ENCODE measurements at regions not wholly inside any gene's neighbourhood (a gene's known extent, or its start where the extent isn't known, plus 50 kb on each side); places are given as distances from the start of the nearest gene placed in this dataset.
A peak's percentile ranks its signal among the peaks of the same experiment; 100 is the strongest.
"Not testable (repeated sequence)": the region's sequence is repeated elsewhere in the genome, so short reads cannot be mapped to it uniquely, and the experiment has no call there.

- H3K4me3 ChIP-seq (ENCODE audit: low read length): no peak overlapping the region
- TF ChIP-seq ZNF274 (IDR thresholded peaks at IDR 0.05; ENCODE audit: low read depth, low read length): no peak
Observed at GRCh38 chr5:77867914-77868313, 91.8 kb upstream of the TBCA start.

GRCh38 chr5:77867194-77867691, 91.1 kb upstream of the TBCA start:
- no peak for TF ChIP-seq ZNF274 (IDR thresholded peaks at IDR 0.05; ENCODE audit: low read depth, low read length)
- H3K4me3 ChIP-seq (ENCODE audit: low read length): no peak overlapping the region

- H3K4me3 ChIP-seq (ENCODE audit: low read length): no peak overlapping the region
- TF ChIP-seq ZNF274 (IDR thresholded peaks at IDR 0.05; ENCODE audit: low read depth, low read length): no peak
Observed at GRCh38 chr5:77866198-77866597, 90.1 kb upstream of the TBCA start.

GRCh38 chr5:77864997-77865396, 88.9 kb upstream of the TBCA start:
- no peak overlapping the region for H3K4me3 ChIP-seq (ENCODE audit: low read length)
- no peak for TF ChIP-seq ZNF274 (IDR thresholded peaks at IDR 0.05; ENCODE audit: low read depth, low read length)

- no peak for TF ChIP-seq ZNF274 (IDR thresholded peaks at IDR 0.05; ENCODE audit: low read depth, low read length)
- no peak overlapping the region for H3K4me3 ChIP-seq (ENCODE audit: low read length)
Observed at GRCh38 chr5:77863181-77863580, 87.0 kb upstream of the TBCA start.

- no peak for TF ChIP-seq ZNF274 (IDR thresholded peaks at IDR 0.05; ENCODE audit: low read depth, low read length)
- no peak overlapping the region for H3K4me3 ChIP-seq (ENCODE audit: low read length)
Observed at GRCh38 chr5:77861576-77861975, 85.4 kb upstream of the TBCA start.

- no peak overlapping the region for H3K4me3 ChIP-seq (ENCODE audit: low read length)
- no peak for TF ChIP-seq ZNF274 (IDR thresholded peaks at IDR 0.05; ENCODE audit: low read depth, low read length)
Observed at GRCh38 chr5:77859306-77859705, 83.2 kb upstream of the TBCA start.

GRCh38 chr5:77858678-77859077, 82.5 kb upstream of the TBCA start:
- not testable (repeated sequence) for H3K4me3 ChIP-seq (ENCODE audit: low read length)

- no peak overlapping the region for H3K4me3 ChIP-seq (ENCODE audit: low read length)
- TF ChIP-seq ZNF274 (IDR thresholded peaks at IDR 0.05; ENCODE audit: low read depth, low read length): no peak
Observed at GRCh38 chr5:77855369-77855768, 79.2 kb upstream of the TBCA start.

- no peak overlapping the region for H3K4me3 ChIP-seq (ENCODE audit: low read length)
- no peak for TF ChIP-seq ZNF274 (IDR thresholded peaks at IDR 0.05; ENCODE audit: low read depth, low read length)
Observed at GRCh38 chr5:77853353-77853907, 77.3 kb upstream of the TBCA start.

GRCh38 chr5:77852514-77853352, 76.6 kb upstream of the TBCA start:
- TF ChIP-seq ZNF274 (IDR thresholded peaks at IDR 0.05; ENCODE audit: low read depth, low read length): no peak
- H3K4me3 ChIP-seq (ENCODE audit: low read length): peak overlapping the region; percentile 79

- peak overlapping the region; percentile 79 for H3K4me3 ChIP-seq (ENCODE audit: low read length)
- no peak for TF ChIP-seq ZNF274 (IDR thresholded peaks at IDR 0.05; ENCODE audit: low read depth, low read length)
Observed at GRCh38 chr5:77852068-77852513, 76.0 kb upstream of the TBCA start.

GRCh38 chr5:77851176-77852067, 75.3 kb upstream of the TBCA start:
- no peak for TF ChIP-seq ZNF274 (IDR thresholded peaks at IDR 0.05; ENCODE audit: low read depth, low read length)
- H3K4me3 ChIP-seq (ENCODE audit: low read length): peak overlapping the region; percentile 79

GRCh38 chr5:77850536-77851175, 74.5 kb upstream of the TBCA start:
- H3K4me3 ChIP-seq (ENCODE audit: low read length): no peak overlapping the region
- TF ChIP-seq ZNF274 (IDR thresholded peaks at IDR 0.05; ENCODE audit: low read depth, low read length): no peak

Measured in GM08714 (cell line).